ENCODE measurements at regions not wholly inside any gene's neighbourhood (a gene's known extent, or its start where the extent isn't known, plus 50 kb on each side); places are given as distances from the start of the nearest gene placed in this dataset.
"Not testable (repeated sequence)": the region's sequence is repeated elsewhere in the genome, so short reads cannot be mapped to it uniquely, and the experiment has no call there.

DNA sequence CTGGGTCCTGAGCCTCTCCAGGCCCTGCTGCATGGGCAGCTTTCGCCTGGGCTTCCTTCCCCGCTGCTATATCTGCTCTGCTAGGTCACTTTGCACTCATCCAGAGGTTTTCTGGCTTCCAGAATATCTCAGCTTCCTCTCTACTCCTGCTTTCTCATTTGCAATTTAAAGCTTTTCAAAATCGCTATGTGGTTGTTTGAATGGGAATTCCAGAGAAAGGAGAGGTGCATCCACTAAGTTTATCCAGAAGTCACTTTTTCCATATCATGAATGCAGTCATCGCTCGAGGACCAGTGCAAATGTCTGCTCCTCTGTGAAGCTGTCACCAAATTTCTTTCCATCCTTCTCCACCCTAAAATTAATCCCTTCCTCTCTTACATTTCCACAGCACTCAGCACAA lies 61.2 kb downstream of the SOD2 start:
- no peak overlapping the region for H3K4me3 ChIP-seq (ENCODE audit: low read depth, low read length)
- in situ Hi-C loops (cut with HindIII; ENCODE audit: low sequenced_read_pairs): no loop called here
- no peak for DNase-seq (ENCODE audit: low read depth)
- TF ChIP-seq, protein P1, sequence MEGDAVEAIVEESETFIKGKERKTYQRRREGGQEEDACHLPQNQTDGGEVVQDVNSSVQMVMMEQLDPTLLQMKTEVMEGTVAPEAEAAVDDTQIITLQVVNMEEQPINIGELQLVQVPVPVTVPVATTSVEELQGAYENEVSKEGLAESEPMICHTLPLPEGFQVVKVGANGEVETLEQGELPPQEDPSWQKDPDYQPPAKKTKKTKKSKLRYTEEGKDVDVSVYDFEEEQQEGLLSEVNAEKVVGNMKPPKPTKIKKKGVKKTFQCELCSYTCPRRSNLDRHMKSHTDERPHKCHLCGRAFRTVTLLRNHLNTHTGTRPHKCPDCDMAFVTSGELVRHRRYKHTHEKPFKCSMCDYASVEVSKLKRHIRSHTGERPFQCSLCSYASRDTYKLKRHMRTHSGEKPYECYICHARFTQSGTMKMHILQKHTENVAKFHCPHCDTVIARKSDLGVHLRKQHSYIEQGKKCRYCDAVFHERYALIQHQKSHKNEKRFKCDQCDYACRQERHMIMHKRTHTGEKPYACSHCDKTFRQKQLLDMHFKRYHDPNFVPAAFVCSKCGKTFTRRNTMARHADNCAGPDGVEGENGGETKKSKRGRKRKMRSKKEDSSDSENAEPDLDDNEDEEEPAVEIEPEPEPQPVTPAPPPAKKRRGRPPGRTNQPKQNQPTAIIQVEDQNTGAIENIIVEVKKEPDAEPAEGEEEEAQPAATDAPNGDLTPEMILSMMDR (IDR thresholded peaks at IDR 0.05; ENCODE audit: low read depth, low read length, missing control alignments): no peak

GRCh38 chr6:159627939-159628338 lies 65.1 kb downstream of the SOD2 start:
- H3K4me3 ChIP-seq (ENCODE audit: low read depth, low read length): no peak overlapping the region
- TF ChIP-seq, protein P1 (IDR thresholded peaks at IDR 0.05; ENCODE audit: low read depth, low read length, missing control alignments): no peak
- in situ Hi-C loops (cut with HindIII; ENCODE audit: low sequenced_read_pairs): no loop called here
- DNase-seq (ENCODE audit: low read depth): no peak

GRCh38 chr6:159626506-159626905 lies 66.5 kb downstream of the SOD2 start:
- H3K4me3 ChIP-seq (ENCODE audit: low read depth, low read length); in situ Hi-C loops (cut with HindIII; ENCODE audit: low sequenced_read_pairs); DNase-seq (ENCODE audit: low read depth): not testable (repeated sequence)

GRCh38 chr6:159623156-159623555 lies 69.9 kb downstream of the SOD2 start:
- H3K4me3 ChIP-seq (ENCODE audit: low read depth, low read length): no peak overlapping the region
- TF ChIP-seq, protein P1 (IDR thresholded peaks at IDR 0.05; ENCODE audit: low read depth, low read length, missing control alignments): no peak
- in situ Hi-C loops (cut with HindIII; ENCODE audit: low sequenced_read_pairs): no loop called here
- DNase-seq (ENCODE audit: low read depth): no peak

DNA sequence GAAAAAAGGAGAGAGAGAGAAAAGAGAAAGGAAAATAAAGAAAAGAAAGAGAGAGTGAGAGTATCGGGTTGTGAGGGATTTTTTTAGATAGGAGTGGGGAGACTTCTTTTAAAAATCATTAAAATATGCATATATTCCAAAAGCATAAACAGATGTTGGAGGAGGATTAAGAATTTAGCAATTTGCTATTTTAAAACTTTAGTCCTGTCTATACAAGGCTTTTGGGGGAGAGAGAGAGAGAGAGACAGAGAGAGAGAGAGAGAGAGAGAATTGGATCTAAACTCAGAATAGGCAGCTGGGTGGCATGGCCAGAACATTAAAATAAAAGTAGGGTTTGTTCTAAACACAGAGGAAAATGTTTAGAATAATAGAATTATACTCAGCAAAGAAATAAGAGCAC lies 72.1 kb downstream of the SOD2 start:
- H3K4me3 ChIP-seq (ENCODE audit: low read depth, low read length): no peak overlapping the region
- TF ChIP-seq, protein P1 (IDR thresholded peaks at IDR 0.05; ENCODE audit: low read depth, low read length, missing control alignments): no peak
- in situ Hi-C loops (cut with HindIII; ENCODE audit: low sequenced_read_pairs): no loop called here
- DNase-seq (ENCODE audit: low read depth): no peak

- DNase-seq (ENCODE audit: low read depth): no peak
- H3K4me3 ChIP-seq (ENCODE audit: low read depth, low read length): no peak overlapping the region
- TF ChIP-seq, protein P1 (IDR thresholded peaks at IDR 0.05; ENCODE audit: low read depth, low read length, missing control alignments): no peak
- in situ Hi-C loops (cut with HindIII; ENCODE audit: low sequenced_read_pairs): no loop called here
Measured at GRCh38 chr6:159617444-159617843, 75.6 kb downstream of the SOD2 start.

DNA sequence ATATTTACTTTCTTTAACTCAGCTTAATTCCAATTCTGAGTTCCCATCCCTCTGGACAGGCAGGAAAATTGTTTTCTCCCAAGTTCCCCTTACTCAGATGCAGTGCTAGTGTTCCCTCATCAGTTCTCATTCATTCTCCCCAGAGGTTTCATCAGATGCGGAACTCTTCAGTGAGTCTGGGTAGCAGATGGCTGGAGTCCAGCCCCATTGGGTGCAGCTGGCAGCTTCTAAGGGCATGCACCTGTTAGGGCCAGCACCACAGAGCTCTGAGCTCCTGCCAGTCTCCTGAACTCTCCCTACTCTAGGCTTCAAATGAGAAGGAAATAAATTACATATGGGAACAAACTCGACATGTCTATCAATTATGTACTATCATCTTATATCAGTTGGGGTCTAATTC lies 76.6 kb downstream of the SOD2 start:
- no peak for DNase-seq (ENCODE audit: low read depth)
- TF ChIP-seq, protein P1 (IDR thresholded peaks at IDR 0.05; ENCODE audit: low read depth, low read length, missing control alignments): no peak
- in situ Hi-C loops (cut with HindIII; ENCODE audit: low sequenced_read_pairs): no loop called here
- no peak overlapping the region for H3K4me3 ChIP-seq (ENCODE audit: low read depth, low read length)

All from astrocyte of the cerebellum (primary cell).